ENCODE measurements at regions not wholly inside any gene's neighbourhood (a gene's known extent, or its start where the extent isn't known, plus 50 kb on each side); places are given as distances from the start of the nearest gene placed in this dataset.

- H3K36me3 ChIP-seq (ENCODE audit: control insufficient read depth, low read length): no peaks in the 10 kb centered on the region
- no peak overlapping the region for H3K4me3 ChIP-seq (ENCODE audit: low read length)
- no peak overlapping the region for H3K4me2 ChIP-seq (ENCODE audit: low read length)
- no peaks in the 10 kb centered on the region for H3K9me3 ChIP-seq (ENCODE audit: control insufficient read depth, insufficient read depth, low read length)
- no peaks in the 10 kb centered on the region for H4K20me1 ChIP-seq (ENCODE audit: control insufficient read depth, insufficient read depth, low read depth, low read length)
- TF ChIP-seq EZH2phosphoT487 (IDR thresholded peaks at IDR 0.05; ENCODE audit: borderline replicate concordance, low read length): no peak
- TF ChIP-seq, protein P1, sequence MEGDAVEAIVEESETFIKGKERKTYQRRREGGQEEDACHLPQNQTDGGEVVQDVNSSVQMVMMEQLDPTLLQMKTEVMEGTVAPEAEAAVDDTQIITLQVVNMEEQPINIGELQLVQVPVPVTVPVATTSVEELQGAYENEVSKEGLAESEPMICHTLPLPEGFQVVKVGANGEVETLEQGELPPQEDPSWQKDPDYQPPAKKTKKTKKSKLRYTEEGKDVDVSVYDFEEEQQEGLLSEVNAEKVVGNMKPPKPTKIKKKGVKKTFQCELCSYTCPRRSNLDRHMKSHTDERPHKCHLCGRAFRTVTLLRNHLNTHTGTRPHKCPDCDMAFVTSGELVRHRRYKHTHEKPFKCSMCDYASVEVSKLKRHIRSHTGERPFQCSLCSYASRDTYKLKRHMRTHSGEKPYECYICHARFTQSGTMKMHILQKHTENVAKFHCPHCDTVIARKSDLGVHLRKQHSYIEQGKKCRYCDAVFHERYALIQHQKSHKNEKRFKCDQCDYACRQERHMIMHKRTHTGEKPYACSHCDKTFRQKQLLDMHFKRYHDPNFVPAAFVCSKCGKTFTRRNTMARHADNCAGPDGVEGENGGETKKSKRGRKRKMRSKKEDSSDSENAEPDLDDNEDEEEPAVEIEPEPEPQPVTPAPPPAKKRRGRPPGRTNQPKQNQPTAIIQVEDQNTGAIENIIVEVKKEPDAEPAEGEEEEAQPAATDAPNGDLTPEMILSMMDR (IDR thresholded peaks at IDR 0.05; ENCODE audit: low read depth, low read length, poor library complexity, severe bottlenecking): no peak
- H3K9me2 ChIP-seq (replicated peaks; ENCODE audit: control insufficient read depth, low read length): no peaks in the 10 kb centered on the region
- no peaks in the 10 kb centered on the region for H3K79me2 ChIP-seq (ENCODE audit: control insufficient read depth, low read length)
- no peaks in the 10 kb centered on the region for H3K4me1 ChIP-seq (ENCODE audit: control insufficient read depth, low read length)
- H3K27ac ChIP-seq (ENCODE audit: low read depth, low read length): no peak overlapping the region
- no peaks in the 10 kb centered on the region for H3K27me3 ChIP-seq (ENCODE audit: control insufficient read depth, low read length)
- H3F3A ChIP-seq (ENCODE audit: control insufficient read depth, insufficient read depth): no peaks in the 10 kb centered on the region
These were observed 97.4 kb upstream of the TMPRSS2 start for GRCh38 chr21:41605178-41605933.

DNA sequence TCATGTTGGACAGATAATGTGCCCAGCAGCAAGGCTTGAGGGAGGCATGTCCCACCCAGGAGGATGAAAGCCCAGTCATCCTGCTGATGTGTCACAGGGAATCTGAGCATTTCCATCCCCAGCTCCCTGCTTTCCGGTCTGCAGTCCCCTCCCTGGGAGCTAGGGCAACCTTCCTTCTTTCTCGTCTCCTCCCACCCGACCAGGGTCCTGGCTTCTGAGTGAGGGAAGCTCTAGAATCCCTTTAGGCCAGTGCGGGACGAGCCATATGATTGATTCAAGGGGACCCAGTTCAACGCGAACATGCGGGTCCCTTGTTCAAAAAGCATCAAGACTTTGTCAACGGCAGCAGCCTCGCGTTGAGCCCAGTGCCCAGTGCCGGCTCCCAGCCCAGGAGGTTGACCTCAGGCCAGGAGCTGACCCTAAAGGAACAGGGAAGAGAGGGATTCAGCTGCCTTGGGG, 96.7 kb upstream of the TMPRSS2 start:
- H3K9me2 ChIP-seq (replicated peaks; ENCODE audit: control insufficient read depth, low read length): no peaks in the 10 kb centered on the region
- H3K9me3 ChIP-seq (ENCODE audit: control insufficient read depth, insufficient read depth, low read length): no peaks in the 10 kb centered on the region
- H4K20me1 ChIP-seq (ENCODE audit: control insufficient read depth, insufficient read depth, low read depth, low read length): no peaks in the 10 kb centered on the region
- TF ChIP-seq, protein P1 (IDR thresholded peaks at IDR 0.05; ENCODE audit: low read depth, low read length, poor library complexity, severe bottlenecking): no peak
- no peak for TF ChIP-seq EZH2phosphoT487 (IDR thresholded peaks at IDR 0.05; ENCODE audit: borderline replicate concordance, low read length)
- no peaks in the 10 kb centered on the region for H3K27me3 ChIP-seq (ENCODE audit: control insufficient read depth, low read length)
- no peaks in the 10 kb centered on the region for H3F3A ChIP-seq (ENCODE audit: control insufficient read depth, insufficient read depth)
- no peak overlapping the region for H3K27ac ChIP-seq (ENCODE audit: low read depth, low read length)
- no peaks in the 10 kb centered on the region for H3K79me2 ChIP-seq (ENCODE audit: control insufficient read depth, low read length)
- no peaks in the 10 kb centered on the region for H3K4me1 ChIP-seq (ENCODE audit: control insufficient read depth, low read length)
- H3K36me3 ChIP-seq (ENCODE audit: control insufficient read depth, low read length): no peaks in the 10 kb centered on the region
- H3K4me3 ChIP-seq (ENCODE audit: low read length): no peak overlapping the region
- no peak overlapping the region for H3K4me2 ChIP-seq (ENCODE audit: low read length)

- Histone ChIP-seq H3K27me3 (ENCODE audit: control insufficient read depth, low read length) (no peaks in the 10 kb centered on the region), H3F3A (ENCODE audit: control insufficient read depth, insufficient read depth) (no peaks in the 10 kb centered on the region), H3K4me2 (ENCODE audit: low read length) (no peak overlapping the region), H3K36me3 (ENCODE audit: control insufficient read depth, low read length) (no peaks in the 10 kb centered on the region), H3K79me2 (ENCODE audit: control insufficient read depth, low read length) (no peaks in the 10 kb centered on the region), H3K9me2 (replicated peaks; ENCODE audit: control insufficient read depth, low read length) (no peaks in the 10 kb centered on the region), H3K4me3 (ENCODE audit: low read length) (no peak overlapping the region), H3K27ac (ENCODE audit: low read depth, low read length) (no peak overlapping the region), H3K9me3 (ENCODE audit: control insufficient read depth, insufficient read depth, low read length) (no peaks in the 10 kb centered on the region), H4K20me1 (ENCODE audit: control insufficient read depth, insufficient read depth, low read depth, low read length) (no peaks in the 10 kb centered on the region), H3K4me1 (ENCODE audit: control insufficient read depth, low read length) (no peaks in the 10 kb centered on the region)
- no peak for TF ChIP-seq EZH2phosphoT487 (IDR thresholded peaks at IDR 0.05; ENCODE audit: borderline replicate concordance, low read length)
- TF ChIP-seq, protein P1 (IDR thresholded peaks at IDR 0.05; ENCODE audit: low read depth, low read length, poor library complexity, severe bottlenecking): no peak
These were observed 95.5 kb upstream of the TMPRSS2 start for GRCh38 chr21:41603476-41603875.
